ENCODE measurements at regions not wholly inside any gene's neighbourhood (a gene's known extent, or its start where the extent isn't known, plus 50 kb on each side); places are given as distances from the start of the nearest gene placed in this dataset.

GRCh38 chr6:121653624-121654008 lies 218.2 kb downstream of the GJA1 start:
- TF ChIP-seq CTCF (IDR thresholded peaks at IDR 0.05) (no peak), EZH2 (IDR thresholded peaks at IDR 0.05) (no peak)

Measured in neural progenitor cell (in vitro differentiated cells).